Endodermal cell (in vitro differentiated cells): ENCODE measurements at regions not wholly inside any gene's neighbourhood (a gene's known extent, or its start where the extent isn't known, plus 50 kb on each side); places are given as distances from the start of the nearest gene placed in this dataset.

Experiments
- DNase-seq: peaks from one replicate; pipeline ENCODE4 v3.0.0-alpha.2; 2017
- H3K27ac ChIP-seq: 2 replicates; pipeline ENCODE4 v1.5.1; 2013; ENCODE audit warnings: mild to moderate bottlenecking, low read depth, low read length, moderate library complexity
- H3K27me3 ChIP-seq: 2 replicates; pipeline ENCODE4 v1.6.1; 2013; ENCODE audit warnings: mild to moderate bottlenecking, low read length, moderate library complexity; ENCODE audit not compliant: insufficient read depth, control insufficient read depth, poor library complexity, severe bottlenecking
- H3K36me3 ChIP-seq: 2 replicates; pipeline ENCODE4 v1.7.0; 2013; ENCODE audit warnings: mild to moderate bottlenecking, low read length, moderate library complexity; ENCODE audit not compliant: control insufficient read depth, insufficient read depth
- H3K4me1 ChIP-seq: one replicate; pipeline ENCODE4 v1.7.0; 2013; ENCODE audit warnings: low read length; ENCODE audit not compliant: control insufficient read depth, insufficient read depth
- H3K4me3 ChIP-seq: 2 replicates; pipeline ENCODE4 v1.5.1; 2013; ENCODE audit warnings: mild to moderate bottlenecking, low read length, moderate library complexity
- H3K9ac ChIP-seq: 2 replicates; pipeline ENCODE4 v1.6.1; 2013; ENCODE audit warnings: mild to moderate bottlenecking, low read length, moderate library complexity; ENCODE audit not compliant: poor library complexity, severe bottlenecking; ENCODE audit errors: extremely low read depth
- H3K9me3 ChIP-seq: 2 replicates; pipeline ENCODE4 v1.6.1; 2013; ENCODE audit warnings: mild to moderate bottlenecking, low read length, moderate library complexity; ENCODE audit not compliant: control insufficient read depth
- H3K27ac Mint-ChIP-seq: 2 replicates; pipeline ENCODE4 v1.8.0; 2020; ENCODE audit warnings: mixed read lengths
- H3K27me3 Mint-ChIP-seq: 2 replicates; pipeline ENCODE4 v1.8.0; 2021; ENCODE audit warnings: mild to moderate bottlenecking, mixed read lengths; ENCODE audit not compliant: insufficient read depth
- H3K36me3 Mint-ChIP-seq: 2 replicates; pipeline ENCODE4 v1.8.0; 2020; ENCODE audit warnings: low read depth, mixed read lengths
- H3K4me1 Mint-ChIP-seq: 2 replicates; pipeline ENCODE4 v1.8.0; 2020; ENCODE audit warnings: mixed read lengths
- H3K4me3 Mint-ChIP-seq: 2 replicates; pipeline ENCODE4 v1.8.0; 2020; ENCODE audit warnings: mild to moderate bottlenecking, moderate library complexity, mixed read lengths
- H3K9me3 Mint-ChIP-seq: 2 replicates; pipeline ENCODE4 v1.8.0; 2020; ENCODE audit warnings: mild to moderate bottlenecking, mixed read lengths
- CTCF ChIP-seq: fragments of 200-600 bp; sonication (generic); conservative IDR thresholded peaks from 2 replicates; pipeline ENCODE4 v1.5.0; 2021; ENCODE audit warnings: antibody characterized with exemption, mild to moderate bottlenecking
- WGBS, 2 experiments: methylation state at CpG; one replicate each; pipeline versions ENCODE4 v1.1.5 to v1.1.7; 2013; ENCODE audit warnings: missing lambda C conversion rate in 2 of 2, mixed read lengths in 1 of 2; ENCODE audit not compliant: insufficient coverage in 1 of 2, insufficient read length in 1 of 2; 5-methylcytosine and 5-hydroxymethylcytosine counted together

- Histone ChIP-seq H3K4me1 (peaks cover 6% of the 10 kb centered on the region), H3K4me3 (no peak overlapping the region), H3K9ac (no peak overlapping the region), H3K9me3 (no peaks in the 10 kb centered on the region), H3K27me3 (no peaks in the 10 kb centered on the region), H3K36me3 (no peaks in the 10 kb centered on the region), H3K27ac (no peak overlapping the region)
- no peaks in the 10 kb centered on the region for H3K9me3 Mint-ChIP-seq
- H3K4me1 Mint-ChIP-seq, result no peaks in the 10 kb centered on the region
- H3K4me3 Mint-ChIP-seq, result no peak overlapping the region
- 100% methylated on average over 1 of the region's 1 CpG; no CpG with 5 or more reads in 1 of the 2 experiments for WGBS, 2 experiments
- H3K36me3 Mint-ChIP-seq, result no peaks in the 10 kb centered on the region
- no peak for TF ChIP-seq CTCF
- H3K27ac Mint-ChIP-seq, result no peak overlapping the region
- DNase-seq, result no peak
- H3K27me3 Mint-ChIP-seq, result no peaks in the 10 kb centered on the region
Measured at GRCh38 chr4:124295413-124295812, 417.1 kb downstream of the ANKRD50 start.

- TF ChIP-seq CTCF, result no peak
- no peaks in the 10 kb centered on the region for H3K36me3 ChIP-seq
- Mint-ChIP-seq H3K4me3 (no peak overlapping the region), H3K27me3 (no peaks in the 10 kb centered on the region), H3K36me3 (no peaks in the 10 kb centered on the region), H3K4me1 (no peaks in the 10 kb centered on the region), H3K9me3 (no peaks in the 10 kb centered on the region), H3K27ac (no peak overlapping the region)
- no peak overlapping the region for H3K27ac ChIP-seq
- H3K9ac ChIP-seq, result no peak overlapping the region
- H3K4me1 ChIP-seq, result no peaks in the 10 kb centered on the region
- no peaks in the 10 kb centered on the region for H3K27me3 ChIP-seq
- H3K4me3 ChIP-seq, result no peak overlapping the region
- no peak for DNase-seq
- 85 to 92% methylated on average over 2 to 3 of the region's 3 CpGs for WGBS, 2 experiments
- H3K9me3 ChIP-seq, result no peaks in the 10 kb centered on the region
Measured at GRCh38 chr4:124304941-124305340, 407.6 kb downstream of the ANKRD50 start.

GRCh38 chr4:124306352-124306751 lies 406.2 kb downstream of the ANKRD50 start:
- Mint-ChIP-seq H3K4me1 (no peaks in the 10 kb centered on the region), H3K27me3 (no peaks in the 10 kb centered on the region), H3K36me3 (no peaks in the 10 kb centered on the region), H3K4me3 (no peak overlapping the region), H3K9me3 (peaks cover 3% of the 10 kb centered on the region), H3K27ac (no peak overlapping the region)
- 88 to 100% methylated on average over 1 of the region's 1 CpG for WGBS, 2 experiments
- DNase-seq, result no peak
- H3K36me3 ChIP-seq, result no peaks in the 10 kb centered on the region
- H3K4me1 ChIP-seq, result no peaks in the 10 kb centered on the region
- H3K27me3 ChIP-seq, result no peaks in the 10 kb centered on the region
- no peak overlapping the region for H3K4me3 ChIP-seq
- TF ChIP-seq CTCF, result no peak
- peaks cover 4% of the 10 kb centered on the region for H3K9me3 ChIP-seq
- H3K27ac ChIP-seq, result no peak overlapping the region
- no peak overlapping the region for H3K9ac ChIP-seq
